Daoy (cell line): ENCODE measurements at regions not wholly inside any gene's neighbourhood (a gene's known extent, or its start where the extent isn't known, plus 50 kb on each side); places are given as distances from the start of the nearest gene placed in this dataset.

ENCODE experiments used
- DNase-seq: peaks from one replicate; pipeline ENCODE4 v3.0.0-alpha.2; 2015; ENCODE audit warnings: low read depth

- no peak for DNase-seq
These were observed 319.7 kb upstream of the ARGLU1 start for GRCh38 chr13:106887686-106888085.

DNA sequence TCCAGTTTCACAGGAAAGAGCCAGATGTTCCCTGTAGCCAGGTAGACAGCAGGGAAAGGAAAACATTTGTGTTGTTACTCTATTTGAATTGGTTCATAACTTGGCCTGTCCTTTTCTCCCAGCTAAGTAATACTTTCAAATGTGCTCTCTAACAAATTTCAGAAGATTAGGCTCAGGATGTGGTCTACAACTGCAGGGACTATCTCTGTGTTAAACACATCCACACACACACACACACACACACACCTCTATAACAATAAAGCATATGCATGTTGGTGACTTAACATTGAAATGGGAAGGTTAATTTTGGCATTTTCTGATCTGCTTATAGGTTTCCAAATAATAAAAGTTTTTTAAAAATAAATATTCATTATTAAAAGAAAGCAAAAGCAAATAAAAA lies 316.0 kb upstream of the ARGLU1 start:
- no peak for DNase-seq

- no peak for DNase-seq
These were observed 314.3 kb upstream of the ARGLU1 start for GRCh38 chr13:106882246-106882645.

- no peak for DNase-seq
These were observed 311.9 kb upstream of the ARGLU1 start for GRCh38 chr13:106879806-106880205.

- no peak for DNase-seq
These were observed 306.4 kb upstream of the ARGLU1 start for GRCh38 chr13:106874323-106874722.

DNA sequence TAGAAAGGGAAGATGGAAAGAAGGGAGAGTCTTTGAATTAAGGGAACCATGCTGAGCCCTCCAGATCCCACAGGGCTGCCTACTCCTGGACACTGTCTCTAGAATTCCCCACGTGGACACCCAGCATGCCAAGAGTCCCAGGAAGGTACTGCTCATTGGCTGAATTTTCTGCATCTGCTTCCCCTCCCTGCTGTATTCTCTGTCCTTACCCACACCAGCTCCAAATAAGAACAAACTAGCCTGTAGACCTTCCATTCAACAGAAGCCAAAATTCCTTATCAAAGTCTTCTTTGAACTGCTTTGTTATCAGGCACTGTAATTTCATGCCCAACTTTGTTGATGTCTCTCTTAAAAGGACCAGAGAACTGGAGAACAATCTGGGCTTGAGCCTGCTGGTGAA lies 305.9 kb upstream of the ARGLU1 start:
- DNase-seq, result no peak

- peak; percentile 4 for DNase-seq
These were observed 299.3 kb upstream of the ARGLU1 start for GRCh38 chr13:106867249-106867648.

GRCh38 chr13:106865716-106866440 lies 297.9 kb upstream of the ARGLU1 start:
- no peak for DNase-seq

GRCh38 chr13:106859533-106859904 lies 291.6 kb upstream of the ARGLU1 start:
- no peak for DNase-seq

DNA sequence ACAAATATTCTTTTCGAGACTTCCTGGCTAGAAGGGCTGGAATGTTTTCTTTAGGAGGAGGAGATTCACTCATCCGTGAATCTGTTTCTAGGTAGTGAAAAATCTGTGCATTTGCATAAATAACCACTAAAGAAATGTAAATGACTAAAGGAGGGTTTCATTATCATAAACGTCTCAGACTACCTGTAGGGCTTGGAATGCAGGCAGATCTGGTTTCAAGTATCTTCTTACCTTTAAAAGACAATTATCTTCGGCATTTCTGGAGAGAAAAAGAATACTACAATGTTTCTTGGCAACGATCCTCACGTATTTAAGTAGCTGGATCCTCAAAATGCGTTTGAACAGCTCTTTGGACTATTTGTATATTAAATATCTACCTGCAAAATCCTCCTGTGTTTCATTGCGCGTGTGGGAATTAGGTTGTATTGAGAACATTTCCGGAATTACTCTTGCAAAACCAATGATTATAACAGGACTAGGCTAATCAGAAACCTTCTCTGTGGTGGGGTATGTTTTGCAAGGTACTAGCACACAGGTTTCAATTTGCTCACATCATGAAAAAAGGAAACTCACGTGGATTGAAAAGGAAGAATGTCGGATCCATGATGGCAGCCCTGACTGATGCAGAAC lies 291.1 kb upstream of the ARGLU1 start:
- DNase-seq, result no peak

- DNase-seq, result no peak
These were observed 284.5 kb upstream of the ARGLU1 start for GRCh38 chr13:106852436-106852835.

- peak; percentile 50 for DNase-seq
These were observed 283.2 kb upstream of the ARGLU1 start for GRCh38 chr13:106850973-106851650.

DNA sequence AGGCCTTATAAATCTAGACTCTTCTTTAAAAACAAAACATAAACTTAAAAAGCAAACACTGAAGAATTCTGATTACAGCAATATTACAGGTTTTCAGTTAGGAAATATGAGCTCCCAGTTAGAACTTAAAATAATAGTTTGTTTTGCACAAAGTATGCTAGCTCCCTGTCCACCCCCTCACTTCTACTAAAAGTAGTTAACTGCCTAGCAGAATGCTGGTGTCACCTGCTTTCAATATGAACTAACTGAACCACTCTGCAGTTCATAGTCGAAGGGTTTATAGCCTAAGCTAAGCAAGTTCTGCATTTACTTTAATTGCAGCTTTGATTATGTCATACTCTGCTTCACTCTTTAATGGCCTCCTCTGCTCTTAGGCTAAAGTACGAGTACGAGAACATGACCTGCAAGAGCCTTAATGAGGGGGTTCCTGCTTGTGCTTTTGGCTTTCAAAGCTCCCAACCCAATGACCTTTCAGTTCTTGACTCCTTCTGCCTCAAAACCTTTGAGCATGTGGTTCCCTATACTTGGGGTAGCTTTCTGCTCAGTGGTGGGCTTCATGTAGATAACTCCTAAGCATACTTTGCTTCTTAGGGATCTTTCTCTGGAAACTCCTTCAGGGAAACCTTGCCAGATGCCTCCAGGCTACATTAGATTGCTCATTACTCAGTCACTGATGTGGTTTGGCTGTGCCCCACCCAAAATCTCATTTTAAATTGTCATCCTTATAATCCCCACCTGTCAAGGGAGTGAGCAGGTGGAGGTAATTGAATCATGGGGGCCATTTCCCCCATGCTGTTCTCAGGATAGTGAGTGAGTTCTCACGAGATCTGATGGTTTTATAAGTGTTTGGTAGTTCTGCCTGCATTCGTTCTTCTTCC lies 278.9 kb upstream of the ARGLU1 start:
- DNase-seq, result peak; percentile 11

DNA sequence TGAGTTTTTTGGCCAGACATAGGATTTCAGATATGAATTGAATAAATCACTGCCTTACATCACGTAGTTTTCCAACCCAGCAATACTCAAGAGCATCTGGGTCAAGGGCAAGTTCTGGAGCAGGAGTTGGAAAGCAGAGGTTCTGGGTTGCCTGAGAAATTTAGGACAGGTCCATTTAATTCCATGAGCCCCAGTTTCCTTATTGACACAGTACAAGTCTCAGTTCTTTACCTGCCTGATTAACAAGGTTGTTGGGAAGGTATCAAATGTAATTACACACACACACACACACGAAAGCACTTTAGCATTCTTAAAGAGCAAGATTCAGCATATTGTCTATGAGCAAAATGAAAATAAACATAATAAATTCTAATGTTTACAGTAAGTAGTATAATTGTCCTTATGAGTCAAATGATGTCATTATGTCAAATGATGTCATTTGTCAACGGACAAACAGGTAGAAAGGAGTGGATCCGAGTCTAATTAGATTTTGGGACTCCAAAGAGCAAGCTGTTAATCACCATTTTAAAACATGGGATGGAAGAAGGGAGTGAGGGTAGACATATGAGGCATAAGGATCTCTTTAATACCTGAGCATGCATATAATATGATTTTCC lies 268.4 kb upstream of the ARGLU1 start:
- DNase-seq, result no peak

GRCh38 chr13:106835477-106835876 lies 267.5 kb upstream of the ARGLU1 start:
- no peak for DNase-seq

DNA sequence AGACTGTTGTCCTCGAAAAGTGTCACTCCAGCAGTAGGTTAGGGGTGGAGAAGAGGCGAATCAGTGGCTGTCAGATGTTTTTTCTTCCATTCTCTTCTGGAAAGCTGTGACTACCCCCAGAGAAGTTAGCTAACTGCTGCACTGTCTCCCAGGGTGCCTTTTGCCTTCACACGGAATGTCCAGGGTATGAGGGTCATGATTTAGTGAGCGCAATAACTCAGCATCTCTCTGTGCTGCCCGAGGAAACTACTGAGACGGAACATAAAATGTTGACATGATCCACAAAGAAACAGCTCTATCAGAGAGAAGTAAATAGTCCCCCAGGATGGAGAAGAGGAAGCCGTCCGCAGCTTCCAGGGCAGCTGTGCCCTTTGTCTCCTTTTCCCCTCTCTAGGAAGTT lies 254.0 kb upstream of the ARGLU1 start:
- DNase-seq, result no peak

DNA sequence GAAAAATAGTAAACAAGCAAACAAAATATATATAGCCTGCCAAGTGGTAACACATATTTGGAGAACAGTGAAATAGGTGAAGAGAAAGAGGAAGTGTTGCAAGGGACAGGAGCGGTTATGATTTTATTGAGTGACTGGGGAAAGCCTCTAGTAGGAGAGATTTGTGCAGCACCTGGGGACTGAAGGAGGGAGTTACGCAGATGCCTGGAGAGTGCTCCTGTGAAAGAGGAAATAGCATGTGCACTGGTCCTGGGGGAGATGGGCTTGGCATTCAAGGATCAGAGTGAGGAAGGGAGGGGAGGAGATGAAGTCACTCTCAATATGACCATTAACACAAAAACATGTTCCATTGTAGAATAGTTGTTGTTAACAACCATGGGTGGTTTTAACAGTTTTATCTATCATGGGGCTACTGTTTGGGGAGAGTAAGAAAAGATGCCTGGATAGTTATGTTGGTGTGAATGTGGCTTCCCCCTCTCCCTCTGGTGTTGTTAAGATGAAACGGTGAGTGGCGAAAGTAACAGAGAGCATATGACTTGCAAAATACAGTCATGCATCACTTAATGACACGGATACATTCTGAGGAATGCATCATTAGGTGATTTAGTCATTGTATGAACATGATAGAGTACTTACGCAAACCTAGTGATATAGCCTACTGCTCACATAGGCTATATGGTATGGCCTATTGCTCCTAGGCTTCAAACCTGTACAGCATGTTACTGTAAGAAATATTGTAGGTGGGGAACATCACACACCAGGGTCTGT lies 251.7 kb upstream of the ARGLU1 start:
- DNase-seq, result no peak

- no peak for DNase-seq
These were observed 251.0 kb upstream of the ARGLU1 start for GRCh38 chr13:106818971-106819370.

GRCh38 chr13:106815545-106815944 lies 247.6 kb upstream of the ARGLU1 start:
- DNase-seq, result no peak

GRCh38 chr13:106814463-106814862 lies 246.5 kb upstream of the ARGLU1 start:
- peak; percentile 14 for DNase-seq

DNA sequence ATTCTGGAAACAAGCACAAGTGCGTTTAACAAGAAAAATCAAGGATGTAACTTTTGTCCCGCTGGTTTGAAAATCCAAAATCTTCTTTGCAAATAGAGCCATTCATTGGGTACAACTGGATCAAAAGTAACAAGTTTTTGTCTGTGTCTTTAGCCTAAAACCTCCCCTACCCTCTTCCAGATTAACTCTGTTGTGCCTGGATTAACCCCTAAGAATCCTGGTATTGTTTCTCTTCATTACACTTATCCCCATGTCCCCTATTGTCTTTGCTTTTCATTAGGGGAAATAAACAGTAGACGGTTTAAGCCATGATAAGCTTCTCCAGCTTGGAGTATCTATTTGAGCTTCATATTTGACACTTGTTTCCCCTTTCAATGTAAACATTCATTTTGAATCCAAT lies 242.1 kb upstream of the ARGLU1 start:
- no peak for DNase-seq
